ENCODE measurements at regions not wholly inside any gene's neighbourhood (a gene's known extent, or its start where the extent isn't known, plus 50 kb on each side); places are given as distances from the start of the nearest gene placed in this dataset.

- ATAC-seq (ENCODE audit: low FRiP score) (no peak), DNase-seq (ENCODE audit: low spot score) (no peak)
- no peak for TF ChIP-seq CTCF (IDR thresholded peaks at IDR 0.05)
Measured at GRCh38 chr10:130519791-130520190, 383.6 kb downstream of the GLRX3 start.

- no peak for TF ChIP-seq CTCF (IDR thresholded peaks at IDR 0.05)
- DNase-seq (ENCODE audit: low spot score) (no peak), ATAC-seq (ENCODE audit: low FRiP score) (no peak)
Measured at GRCh38 chr10:130531312-130531711, 395.1 kb downstream of the GLRX3 start.

GRCh38 chr10:130541090-130541489 lies 404.9 kb downstream of the GLRX3 start:
- no peak for TF ChIP-seq CTCF (IDR thresholded peaks at IDR 0.05)
- no peak for DNase-seq (ENCODE audit: low spot score)
- no peak for ATAC-seq (ENCODE audit: low FRiP score)

- DNase-seq (ENCODE audit: low spot score) (no peak), ATAC-seq (ENCODE audit: low FRiP score) (no peak)
- TF ChIP-seq CTCF (IDR thresholded peaks at IDR 0.05) = no peak
Measured at GRCh38 chr10:130542761-130543160, 406.6 kb downstream of the GLRX3 start.

- DNase-seq (ENCODE audit: low spot score) (no peak), ATAC-seq (ENCODE audit: low FRiP score) (no peak)
- no peak for TF ChIP-seq CTCF (IDR thresholded peaks at IDR 0.05)
Measured at GRCh38 chr10:130543794-130544193, 407.6 kb downstream of the GLRX3 start.

GRCh38 chr10:130545122-130545521 lies 408.9 kb downstream of the GLRX3 start:
- DNase-seq (ENCODE audit: low spot score) (no peak), ATAC-seq (ENCODE audit: low FRiP score) (no peak)
- no peak for TF ChIP-seq CTCF (IDR thresholded peaks at IDR 0.05)

GRCh38 chr10:130545697-130546096 lies 409.5 kb downstream of the GLRX3 start:
- DNase-seq (ENCODE audit: low spot score) (no peak), ATAC-seq (ENCODE audit: low FRiP score) (no peak)
- no peak for TF ChIP-seq CTCF (IDR thresholded peaks at IDR 0.05)
